ENCODE measurements at regions not wholly inside any gene's neighbourhood (a gene's known extent, or its start where the extent isn't known, plus 50 kb on each side); places are given as distances from the start of the nearest gene placed in this dataset.

- DNase-seq = no peak
Measured at GRCh38 chr2:236965021-236965840, 120.5 kb upstream of the COPS8 start.

DNA sequence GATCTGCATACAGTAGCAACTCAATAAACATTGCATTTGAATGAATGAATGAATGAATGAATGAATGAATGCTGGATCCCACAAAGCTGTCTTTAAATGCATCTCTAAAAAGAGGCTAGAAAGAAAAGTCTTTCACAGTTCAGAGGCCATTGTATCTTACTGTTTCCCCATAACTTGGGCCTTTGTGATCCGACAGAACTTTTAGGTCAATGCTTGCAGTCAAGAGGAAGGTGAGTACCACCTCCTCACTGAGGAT lies 119.9 kb upstream of the COPS8 start:
- no peak for DNase-seq

DNA sequence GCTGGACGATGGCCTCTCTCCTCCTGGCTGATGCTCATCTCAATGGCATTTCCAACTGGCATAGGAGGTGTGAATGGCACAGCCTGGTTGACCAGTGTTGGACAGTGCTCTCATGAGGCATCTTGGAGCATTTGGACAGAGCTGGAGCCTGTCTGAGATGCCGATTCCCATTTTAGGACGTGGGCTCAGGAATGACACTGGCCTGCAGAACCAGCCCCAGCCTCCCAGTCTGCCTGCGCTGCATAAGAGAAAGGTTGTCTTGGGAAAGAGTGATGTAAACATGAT lies 118.2 kb upstream of the COPS8 start:
- no peak for DNase-seq

- DNase-seq = no peak
Measured at GRCh38 chr2:236968101-236968879, 117.4 kb upstream of the COPS8 start.

DNA sequence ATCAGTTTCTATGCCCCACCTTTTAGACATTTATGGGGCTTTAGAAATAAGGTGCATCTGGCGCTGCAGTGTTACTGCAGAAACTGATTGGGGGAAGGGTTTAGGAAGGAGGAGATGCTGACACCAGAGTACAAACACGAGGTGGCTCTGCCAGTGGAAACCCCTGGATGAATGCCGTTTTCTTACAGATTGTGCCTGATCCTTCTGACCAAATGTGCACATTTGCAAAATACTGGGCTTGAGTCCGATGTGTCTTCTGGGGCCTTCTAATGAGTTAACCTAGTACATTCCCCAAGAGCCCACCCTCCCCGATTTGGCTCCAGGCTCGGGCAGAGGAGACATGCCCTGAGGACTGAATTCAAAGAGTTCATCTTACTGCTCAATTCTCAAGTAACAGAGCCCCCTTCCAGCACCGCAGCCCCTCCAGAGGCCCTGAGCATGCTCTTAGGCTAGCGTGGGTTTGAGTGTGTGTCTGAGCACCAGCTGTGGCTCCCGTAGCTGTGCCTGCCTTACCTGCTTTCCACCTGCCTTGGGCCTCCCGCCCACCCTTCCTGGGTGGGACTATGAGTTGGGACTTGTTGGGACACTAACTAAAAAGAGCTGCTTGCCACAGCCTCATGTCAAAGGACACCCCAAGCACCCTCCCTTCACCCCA lies 116.7 kb upstream of the COPS8 start:
- no peak for DNase-seq

DNA sequence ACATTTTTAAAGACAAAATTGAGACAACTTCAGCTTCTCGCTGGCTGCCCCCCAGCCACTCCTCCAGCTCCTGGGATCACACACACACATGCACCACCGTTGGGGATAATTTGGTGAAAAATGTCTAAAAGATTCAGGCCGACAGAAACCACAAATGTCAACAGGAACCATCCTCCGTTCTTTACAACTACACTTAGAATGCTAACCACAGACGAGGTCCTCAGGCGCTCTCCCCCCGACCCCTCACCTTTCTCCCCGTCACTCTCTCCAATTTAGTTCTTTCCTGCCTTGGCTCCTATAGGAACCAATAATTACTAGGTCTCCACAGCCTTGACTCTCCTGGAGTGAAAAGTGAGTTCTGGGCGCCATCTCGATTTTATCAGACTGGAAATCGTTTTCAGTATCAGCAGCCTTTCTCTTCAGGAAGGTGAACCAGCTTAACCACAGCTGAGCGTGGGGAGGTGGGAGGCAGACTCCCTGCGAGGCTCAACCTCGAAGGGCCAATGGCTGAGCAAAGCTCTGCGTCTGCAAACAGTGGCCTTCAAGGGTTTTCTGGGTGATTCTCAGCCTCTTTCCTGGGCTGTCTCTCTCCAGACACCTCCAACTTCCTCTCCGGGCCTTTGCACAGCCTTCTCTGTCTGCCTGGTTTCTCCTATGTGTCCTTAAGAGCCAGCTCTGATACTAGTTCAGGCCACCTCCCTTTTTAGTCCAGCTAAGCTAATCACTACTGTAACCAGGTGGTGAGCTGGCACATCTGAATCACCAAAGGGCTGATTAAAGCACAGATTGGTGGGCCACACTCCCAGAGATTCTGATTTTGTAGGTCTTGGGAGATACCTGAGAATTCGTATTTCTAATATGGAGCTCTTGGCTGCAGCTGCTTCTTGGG lies 115.7 kb upstream of the COPS8 start:
- no peak for DNase-seq

DNA sequence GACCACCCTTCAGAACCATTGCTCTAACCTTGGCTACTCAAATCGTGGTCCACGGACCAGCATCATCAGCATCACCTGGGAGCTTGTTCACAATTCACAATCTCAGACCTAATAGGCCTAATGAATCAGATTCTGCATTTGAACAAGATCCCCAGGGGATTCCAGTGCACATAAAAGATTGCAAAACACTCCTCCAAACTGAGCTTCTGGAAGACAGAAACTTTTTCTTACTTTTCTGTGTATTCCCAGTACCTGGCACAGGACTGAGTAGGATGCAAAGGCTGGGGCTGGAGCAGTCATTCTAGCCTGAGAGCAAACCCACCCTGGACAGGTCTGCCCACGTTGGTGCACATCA lies 115.1 kb upstream of the COPS8 start:
- no peak for DNase-seq

GRCh38 chr2:236971131-236971821 lies 114.4 kb upstream of the COPS8 start:
- DNase-seq = no peak

- DNase-seq = no peak
Measured at GRCh38 chr2:236971919-236972381, 113.7 kb upstream of the COPS8 start.

DNA sequence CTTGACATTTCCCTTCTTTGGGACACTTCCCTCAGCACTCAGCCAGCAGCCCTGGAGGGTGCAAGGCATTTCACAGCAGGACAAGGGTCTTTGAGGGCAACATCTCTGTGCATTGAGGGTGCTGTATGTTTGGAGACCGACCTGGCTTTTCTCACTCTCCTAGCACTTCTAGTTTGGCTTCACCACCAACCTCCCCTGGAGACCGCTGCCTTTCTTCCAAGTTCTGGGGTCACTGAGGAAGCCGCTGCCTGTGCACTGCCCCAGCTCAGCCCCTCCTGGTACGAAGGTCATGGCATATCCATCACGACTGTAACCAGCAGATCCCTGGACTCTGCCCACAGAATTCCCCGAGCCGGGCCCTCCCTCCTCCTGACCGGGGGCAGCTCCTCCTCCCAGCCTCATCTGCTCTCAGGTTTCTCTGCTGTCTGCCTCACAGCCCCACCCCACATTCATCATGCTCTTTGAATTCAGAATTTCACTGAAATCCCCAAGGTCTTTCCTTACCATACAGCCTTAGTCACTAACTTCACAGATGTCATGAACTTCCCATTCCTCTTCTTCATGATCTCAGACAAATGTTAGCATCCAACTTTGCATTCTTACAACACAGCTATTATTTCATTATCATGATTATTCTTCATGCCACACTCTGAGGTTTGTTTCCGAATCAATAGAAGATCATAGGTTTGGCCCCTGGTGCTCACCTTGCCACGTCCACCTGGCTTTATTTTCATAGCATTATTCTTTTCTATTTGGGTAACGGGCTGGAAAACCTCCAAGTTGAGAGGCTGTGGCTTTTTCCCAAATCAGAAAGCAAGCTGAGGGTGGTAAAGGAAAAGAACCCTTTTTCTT lies 113.0 kb upstream of the COPS8 start:
- no peak for DNase-seq

DNA sequence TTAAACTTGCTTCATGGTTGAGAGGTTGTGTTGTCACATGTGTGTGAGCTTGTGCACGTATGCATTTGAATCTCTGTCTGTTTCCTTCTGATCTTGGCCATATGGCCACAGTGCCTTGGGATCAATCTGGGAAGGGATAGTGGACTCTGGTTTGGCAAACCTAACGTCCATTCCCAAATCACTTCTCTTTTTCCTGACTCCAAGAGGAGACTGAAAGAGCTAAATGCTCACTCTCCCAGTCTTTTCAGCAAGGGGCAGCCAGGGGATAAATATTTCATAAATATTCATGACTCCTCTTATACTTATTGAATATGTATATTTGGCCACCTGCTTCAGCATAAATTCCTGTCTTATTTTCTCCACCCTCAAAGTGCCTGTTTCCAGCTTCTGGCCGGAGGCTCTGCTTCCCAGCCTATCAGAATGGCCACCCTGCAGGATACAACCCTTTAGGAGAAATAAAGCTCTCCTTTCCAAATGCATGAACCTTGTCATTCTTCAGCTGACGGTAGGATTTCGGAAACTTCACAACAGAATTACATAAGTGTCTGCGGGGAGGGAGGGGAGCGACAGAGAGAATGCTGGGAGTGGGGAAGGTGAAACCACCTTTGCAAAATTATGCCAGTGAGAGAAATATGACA lies 112.2 kb upstream of the COPS8 start:
- no peak for DNase-seq

DNA sequence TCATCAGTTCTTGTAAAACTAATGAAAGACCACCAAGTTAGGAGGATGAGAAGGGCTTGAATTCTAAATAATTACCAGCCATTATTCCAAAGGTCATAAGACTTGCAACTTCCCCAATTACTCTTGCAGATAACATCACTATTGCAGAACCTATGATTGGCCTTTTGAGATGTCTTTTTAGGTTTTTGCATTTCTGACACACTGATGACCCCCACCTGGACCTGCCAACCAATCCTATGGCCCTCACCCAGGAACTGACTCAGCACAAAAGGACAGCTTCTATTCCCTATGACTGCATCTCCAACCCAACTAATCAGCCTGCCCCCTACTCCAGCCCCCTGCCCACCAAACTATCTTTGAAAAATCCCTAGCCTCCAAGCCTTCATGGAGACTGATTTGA lies 111.5 kb upstream of the COPS8 start:
- DNase-seq = no peak

- DNase-seq = no peak
Measured at GRCh38 chr2:236974752-236975151, 110.9 kb upstream of the COPS8 start.

- DNase-seq = no peak
Measured at GRCh38 chr2:236975766-236976165, 109.9 kb upstream of the COPS8 start.

GRCh38 chr2:236976266-236977062 lies 109.2 kb upstream of the COPS8 start:
- no peak for DNase-seq

GRCh38 chr2:236977063-236977851 lies 108.4 kb upstream of the COPS8 start:
- DNase-seq = no peak

GRCh38 chr2:236977852-236978398 lies 107.8 kb upstream of the COPS8 start:
- DNase-seq = no peak

- no peak for DNase-seq
Measured at GRCh38 chr2:236979664-236980063, 106.0 kb upstream of the COPS8 start.

GRCh38 chr2:236980961-236981360 lies 104.7 kb upstream of the COPS8 start:
- DNase-seq = no peak
